Epithelial cell of proximal tubule (primary cell): ENCODE measurements at regions not wholly inside any gene's neighbourhood (a gene's known extent, or its start where the extent isn't known, plus 50 kb on each side); places are given as distances from the start of the nearest gene placed in this dataset.

Source experiments
- DNase-seq: peaks from one replicate; pipeline ENCODE4 v3.0.0-alpha.2; 2011; ENCODE audit warnings: low read depth
- H3K4me3 ChIP-seq: 2 replicates; pipeline ENCODE4 v1.5.1; 2011; ENCODE audit warnings: low read depth, mild to moderate bottlenecking, low read length
- CTCF ChIP-seq: conservative IDR thresholded peaks from 2 replicates; pipeline ENCODE4 v1.5.1; 2012; ENCODE audit warnings: low read depth, mild to moderate bottlenecking, low read length

- no peak for DNase-seq
- no peak for TF ChIP-seq CTCF
- H3K4me3 ChIP-seq: no peak overlapping the region
Measured at GRCh38 chr15:95912280-95912625, 418.2 kb upstream of the NR2F2 start.

GRCh38 chr15:95912728-95913127, 417.8 kb upstream of the NR2F2 start:
- DNase-seq: no peak
- H3K4me3 ChIP-seq: no peak overlapping the region
- no peak for TF ChIP-seq CTCF

GRCh38 chr15:95916568-95916967, 413.9 kb upstream of the NR2F2 start:
- DNase-seq: no peak
- H3K4me3 ChIP-seq: no peak overlapping the region
- TF ChIP-seq CTCF: no peak

GRCh38 chr15:95918525-95918924, 412.0 kb upstream of the NR2F2 start:
- TF ChIP-seq CTCF: no peak
- no peak overlapping the region for H3K4me3 ChIP-seq
- DNase-seq: no peak

- TF ChIP-seq CTCF: no peak
- no peak overlapping the region for H3K4me3 ChIP-seq
- no peak for DNase-seq
Measured at GRCh38 chr15:95919460-95919859, 411.0 kb upstream of the NR2F2 start.

GRCh38 chr15:95921404-95921803, 409.1 kb upstream of the NR2F2 start:
- no peak for DNase-seq
- TF ChIP-seq CTCF: no peak
- H3K4me3 ChIP-seq: no peak overlapping the region

- peak; percentile 51 for TF ChIP-seq CTCF
- no peak for DNase-seq
- H3K4me3 ChIP-seq: no peak overlapping the region
Measured at GRCh38 chr15:95922431-95922830, 408.1 kb upstream of the NR2F2 start.
